Endothelial cell (in vitro differentiated cells): ENCODE measurements at regions not wholly inside any gene's neighbourhood (a gene's known extent, or its start where the extent isn't known, plus 50 kb on each side); places are given as distances from the start of the nearest gene placed in this dataset.
"Not testable (repeated sequence)": the region's sequence is repeated elsewhere in the genome, so short reads cannot be mapped to it uniquely, and the experiment has no call there.

Source experiments
- DNase-seq: peaks from one replicate; pipeline ENCODE4 v3.0.0; 2021; ENCODE audit warnings: low spot score
- H3K27ac Mint-ChIP-seq: one replicate; pipeline ENCODE4 v1.8.0; 2021; ENCODE audit warnings: mixed read lengths, inconsistent platforms; ENCODE audit not compliant: unreplicated experiment
- H3K27me3 Mint-ChIP-seq: one replicate; pipeline ENCODE4 v1.8.0; 2021; ENCODE audit warnings: mild to moderate bottlenecking, moderate library complexity, mixed read lengths, inconsistent platforms; ENCODE audit not compliant: unreplicated experiment
- H3K36me3 Mint-ChIP-seq: one replicate; pipeline ENCODE4 v1.8.0; 2021; ENCODE audit warnings: mild to moderate bottlenecking, low read depth, mixed read lengths, inconsistent platforms; ENCODE audit not compliant: unreplicated experiment
- H3K4me1 Mint-ChIP-seq: one replicate; pipeline ENCODE4 v1.8.0; 2021; ENCODE audit warnings: mild to moderate bottlenecking, mixed read lengths, inconsistent platforms; ENCODE audit not compliant: unreplicated experiment
- H3K4me3 Mint-ChIP-seq: one replicate; pipeline ENCODE4 v1.8.0; 2021; ENCODE audit warnings: mild to moderate bottlenecking, mixed read lengths, inconsistent platforms; ENCODE audit not compliant: unreplicated experiment
- H3K9me3 Mint-ChIP-seq: one replicate; pipeline ENCODE4 v1.8.0; 2021; ENCODE audit warnings: mixed read lengths, inconsistent platforms; ENCODE audit not compliant: unreplicated experiment
- CTCF ChIP-seq: fragments of 200-600 bp; sonication (generic); IDR thresholded peaks from one replicate; pipeline ENCODE4 v1.5.0; 2021; ENCODE audit warnings: antibody characterized with exemption; ENCODE audit not compliant: unreplicated experiment

GRCh38 chr15:70516408-70517193 is 246.8 kb downstream of the UACA start:
- Mint-ChIP-seq H3K27ac (no peak overlapping the region), H3K9me3 (no peaks in the 10 kb centered on the region), H3K4me1 (no peaks in the 10 kb centered on the region), H3K4me3 (no peak overlapping the region), H3K27me3 (peaks cover 5% of the 10 kb centered on the region), H3K36me3 (no peaks in the 10 kb centered on the region)
- no peak for TF ChIP-seq CTCF
- no peak for DNase-seq

- Mint-ChIP-seq H3K27ac (no peak overlapping the region), H3K9me3 (peaks cover 6% of the 10 kb centered on the region), H3K36me3 (peaks cover 6% of the 10 kb centered on the region), H3K4me3 (no peak overlapping the region), H3K4me1 (peaks cover 2% of the 10 kb centered on the region), H3K27me3 (peaks cover 8% of the 10 kb centered on the region)
- TF ChIP-seq CTCF = no peak
- DNase-seq = no peak
Observed at GRCh38 chr15:70514251-70514650, 249.1 kb downstream of the UACA start.

GRCh38 chr15:70513819-70514218 is 249.5 kb downstream of the UACA start:
- H3K4me3 Mint-ChIP-seq = no peak overlapping the region
- peaks cover 6% of the 10 kb centered on the region for H3K36me3 Mint-ChIP-seq
- H3K27ac Mint-ChIP-seq = no peak overlapping the region
- H3K4me1 Mint-ChIP-seq = peaks cover 7% of the 10 kb centered on the region
- peaks cover 7% of the 10 kb centered on the region for H3K27me3 Mint-ChIP-seq
- peaks cover 6% of the 10 kb centered on the region for H3K9me3 Mint-ChIP-seq
- no peak for DNase-seq
- TF ChIP-seq CTCF = no peak

- peaks cover 6% of the 10 kb centered on the region for H3K36me3 Mint-ChIP-seq
- H3K27me3 Mint-ChIP-seq = peaks cover 7% of the 10 kb centered on the region
- peak; percentile 65 for TF ChIP-seq CTCF
- DNase-seq = peak; percentile 38
- peaks cover 6% of the 10 kb centered on the region for H3K9me3 Mint-ChIP-seq
- H3K4me3 Mint-ChIP-seq = no peak overlapping the region
- H3K4me1 Mint-ChIP-seq = peaks cover 12% of the 10 kb centered on the region
- no peak overlapping the region for H3K27ac Mint-ChIP-seq
Observed at GRCh38 chr15:70512772-70513362, 250.5 kb downstream of the UACA start.

GRCh38 chr15:70511972-70512587 is 251.3 kb downstream of the UACA start:
- not testable (repeated sequence) for H3K4me3 Mint-ChIP-seq, H3K27ac Mint-ChIP-seq, DNase-seq, H3K9me3 Mint-ChIP-seq, H3K36me3 Mint-ChIP-seq, H3K27me3 Mint-ChIP-seq
- H3K4me1 Mint-ChIP-seq = peaks cover 12% of the 10 kb centered on the region
